K562 (cell line): ENCODE measurements at regions not wholly inside any gene's neighbourhood (a gene's known extent, or its start where the extent isn't known, plus 50 kb on each side); places are given as distances from the start of the nearest gene placed in this dataset.

Experiments
- ATAC-seq: fragments of 200-7000 bp; cut with Tn5 transposase; 3 replicates; pipeline ENCODE4 v1.9.1; 2020; ENCODE audit warnings: moderate library complexity
- BruUV-seq: library from RNA; stranded (reverse); fragments of 400-500 nt; replicated peaks from 2 replicates; lab custom pipeline; 2021; lab: Mats Ljungman, UMichigan
- CTCF ChIA-PET: fragments of 300-600 bp; formaldehyde crosslinking; extraction: SDS; loops from one replicate; lab custom pipeline; 2021; ENCODE audit warnings: low intra/inter-chr PET ratio; lab: Yijun Ruan, JAX
- POLR2A ChIA-PET: fragments of 300-600, 350-650 bp; sonication (Branson Sonifier 250); formaldehyde crosslinking; extraction: SDS; loops from one replicate; lab custom pipeline; 2021; ENCODE audit warnings: antibody characterized with exemption, inconsistent platforms; lab: Yijun Ruan, JAX
- DNase-seq, 4 experiments: peaks; one replicate each; pipeline versions ENCODE4 v3.0.0 to v3.0.0-alpha.2; 2011 to 2018; ENCODE audit warnings: low spot score in 3 of 4, mixed read lengths in 3 of 4; ENCODE audit errors: extremely low read depth in 1 of 4
- FAIRE-seq: peaks from 2 replicates; lab custom pipeline; 2011; peaks lifted over from hg19 to GRCh38; lab: Jason Lieb, UNC
- H2AFZ ChIP-seq: 2 replicates; pipeline ENCODE4 v1.6.0; 2011; ENCODE audit warnings: low read depth, low read length, control low read depth, inconsistent platforms
- H3K27ac ChIP-seq: fragments of 200-600 bp; 3 replicates; pipeline ENCODE4 v1.8.0; 2011; ENCODE audit warnings: low read depth, mild to moderate bottlenecking, control low read depth, inconsistent platforms, low read length, moderate library complexity, mixed read lengths; ENCODE audit errors: extremely low read depth
- H3K27me3 ChIP-seq, 2 experiments: fragments of 300-600 bp in 1 of 2; 2 replicates in 1 of 2; 3 replicates in 1 of 2; pipeline versions ENCODE4 v1.6.0 to v1.8.0; 2011; ENCODE audit warnings: inconsistent platforms in 2 of 2, low read length in 2 of 2, mild to moderate bottlenecking in 1 of 2, mixed read lengths in 1 of 2, moderate library complexity in 1 of 2; ENCODE audit not compliant: control insufficient read depth in 2 of 2, insufficient read depth in 2 of 2
- H3K36me3 ChIP-seq: fragments of 300-600 bp; 3 replicates; pipeline ENCODE4 v1.8.0; 2011; ENCODE audit warnings: mild to moderate bottlenecking, low read length, inconsistent platforms; ENCODE audit not compliant: control insufficient read depth, insufficient read depth
- H3K4me1 ChIP-seq, 2 experiments: fragments of 200-600 bp in 1 of 2; replicated peaks in 1 of 2; 2 replicates in 1 of 2; 3 replicates in 1 of 2; pipeline versions ENCODE4 v1.5.1 to v1.8.0; 2011; ENCODE audit warnings: inconsistent platforms in 2 of 2, low read length in 2 of 2, mild to moderate bottlenecking in 1 of 2, mixed read lengths in 1 of 2, moderate library complexity in 1 of 2; ENCODE audit not compliant: control insufficient read depth in 2 of 2, insufficient read depth in 2 of 2
- H3K4me2 ChIP-seq: 2 replicates; pipeline ENCODE4 v1.6.1; 2011; ENCODE audit warnings: low read length, control low read depth, inconsistent platforms, mixed read lengths; ENCODE audit not compliant: insufficient read depth
- H3K4me3 ChIP-seq: fragments of 200-600 bp; sonication (generic), shearing (Covaris generic); 2 replicates; pipeline ENCODE4 v1.5.1; 2016; ENCODE audit warnings: control low read depth, inconsistent platforms
- H3K79me2 ChIP-seq: fragments of 200-600 bp; 3 replicates; pipeline ENCODE4 v1.8.0; 2011; ENCODE audit warnings: low read length, inconsistent platforms; ENCODE audit not compliant: control insufficient read depth, insufficient read depth
- H3K9ac ChIP-seq, 2 experiments: 2 replicates each; pipeline versions ENCODE4 v1.6.0 to v1.6.1; 2011; ENCODE audit warnings: low read depth in 2 of 2, low read length in 2 of 2, control low read depth in 1 of 2, inconsistent platforms in 1 of 2, mild to moderate bottlenecking in 1 of 2, mixed read lengths in 1 of 2; ENCODE audit not compliant: insufficient read depth in 1 of 2
- H3K9me1 ChIP-seq: one replicate; pipeline ENCODE4 v1.6.0; 2011; ENCODE audit warnings: inconsistent platforms, mild to moderate bottlenecking, low read length, moderate library complexity; ENCODE audit not compliant: control insufficient read depth, insufficient read depth
- H3K9me3 ChIP-seq: replicated peaks from 2 replicates; pipeline ENCODE4 v1.5.1; 2011; ENCODE audit warnings: low read depth, low read length, inconsistent platforms; ENCODE audit not compliant: control insufficient read depth, insufficient read depth
- H4K20me1 ChIP-seq: replicated peaks from 2 replicates; pipeline ENCODE4 v1.6.1; 2011; ENCODE audit warnings: low read length, inconsistent platforms, mixed read lengths; ENCODE audit not compliant: control insufficient read depth, insufficient read depth
- DACH1 ChIP-seq: fragments of 450-650 bp; IDR thresholded peaks from 2 replicates; pipeline ENCODE4 v1.6.1; 2018; ENCODE audit not compliant: partially characterized antibody
- E2F4 ChIP-seq: sonication (generic); formaldehyde crosslinking; IDR thresholded peaks from 2 replicates; pipeline ENCODE4 v1.8.0; 2022; ENCODE audit warnings: mild to moderate bottlenecking, low read depth, missing genetic modification reagents
- EZH2 ChIP-seq: IDR thresholded peaks from 2 replicates; pipeline ENCODE4 v1.6.1; 2012; ENCODE audit warnings: low read depth, mild to moderate bottlenecking, inconsistent platforms, low read length, borderline replicate concordance
- ILF3 ChIP-seq: fragments of 450-650 bp; IDR thresholded peaks from 2 replicates; pipeline ENCODE4 v1.6.1; 2018; ENCODE audit warnings: antibody characterized with exemption, mild to moderate bottlenecking, moderate library complexity, borderline replicate concordance
- ILK ChIP-seq: fragments of 450-650 bp; IDR thresholded peaks from 2 replicates; pipeline ENCODE4 v1.6.1; 2016; ENCODE audit warnings: missing genetic modification characterization, low read depth, mild to moderate bottlenecking, missing compliant biosample characterization, moderate library complexity, borderline replicate concordance
- OTX1 ChIP-seq: fragments of 450-650 bp; formaldehyde crosslinking; IDR thresholded peaks from 2 replicates; pipeline ENCODE4 v1.4.0; 2022; ENCODE audit warnings: mild to moderate bottlenecking
- PHB ChIP-seq: fragments of 250-450 bp; sonication (Bioruptor Pico); IDR thresholded peaks from 2 replicates; pipeline ENCODE4 v1.5.0; 2021
- SMARCA4 ChIP-seq: fragments of 450-650 bp; IDR thresholded peaks from 2 replicates; pipeline ENCODE4 v1.6.1; 2016
- SMARCA5 ChIP-seq: fragments of 450-650 bp; IDR thresholded peaks from 2 replicates; pipeline ENCODE4 v1.6.1; 2016
- SP1 ChIP-seq: sonication (generic); formaldehyde crosslinking; IDR thresholded peaks from 2 replicates; pipeline ENCODE4 v1.8.1; 2022; ENCODE audit warnings: mild to moderate bottlenecking, missing genetic modification reagents
- SREBF1 ChIP-seq: fragments of 150-350 bp; IDR thresholded peaks from 2 replicates; pipeline ENCODE4 v1.6.1; 2014; ENCODE audit warnings: antibody characterized with exemption, low read depth, low read length, borderline replicate concordance
- SRSF9 ChIP-seq: fragments of 200-400 bp; formaldehyde crosslinking; IDR thresholded peaks from 2 replicates; pipeline ENCODE4 v1.6.1; 2017; ENCODE audit warnings: low read depth, low read length, borderline replicate concordance
- XRCC3 ChIP-seq: fragments of 450-650 bp; IDR thresholded peaks from 2 replicates; pipeline ENCODE4 v1.6.1; 2017; ENCODE audit warnings: mild to moderate bottlenecking, moderate library complexity
- ZBTB40 ChIP-seq, 2 experiments: fragments of 450-650 bp in 1 of 2; sonication (generic) in 1 of 2; formaldehyde crosslinking in 1 of 2; IDR thresholded peaks; 2 replicates each; pipeline versions ENCODE4 v1.7.1 to v1.9.0; 2016 to 2022; ENCODE audit warnings: inconsistent platforms in 1 of 2, mild to moderate bottlenecking in 1 of 2, missing genetic modification reagents in 1 of 2
- ZNF695 ChIP-seq: fragments of 450-650 bp; formaldehyde crosslinking; IDR thresholded peaks from 2 replicates; pipeline ENCODE4 v1.4.0; 2020; ENCODE audit warnings: mild to moderate bottlenecking, moderate library complexity
- WGBS: fragments of 100-300 bp; shearing (Covaris generic); methylation state at CpG from one replicate; pipeline ENCODE4 v1.1.6; 2016; ENCODE audit warnings: low coverage, mixed read lengths; ENCODE audit not compliant: insufficient coverage; ENCODE audit errors: missing lambda C conversion rate; 5-methylcytosine and 5-hydroxymethylcytosine counted together
- in situ Hi-C: fragments of 300-500 bp; cut with MboI; formaldehyde crosslinking; loops from 4 replicates; pipeline ENCODE4 v1.15.0; 2018; ENCODE audit warnings: inconsistent platforms, mixed read lengths
- intact Hi-C: fragments of 100-400 bp; cut with micrococcal nuclease; formaldehyde crosslinking; loops from 2 replicates; pipeline ENCODE4 v1.14.2; 2022

GRCh38 chr12:25896981-25897380 lies 61.5 kb upstream of the RASSF8 start:
- no peak for ATAC-seq
- no peak for DNase-seq
- in situ Hi-C loops (no loop called here), intact Hi-C loops (no loop called here)
- no peak overlapping the region for H3K9ac ChIP-seq
- ChIA-PET CTCF (no interaction called here), POLR2A (no interaction called here)
- H3K4me3 ChIP-seq: no peak overlapping the region
- 0% methylated on average over 2 of the region's 2 CpGs for WGBS
- H3K4me1 ChIP-seq: no peaks in the 10 kb centered on the region
- BruUV-seq: no TSS peak
- no peaks in the 10 kb centered on the region for H3K9me3 ChIP-seq
- H3K9me1 ChIP-seq: no peaks in the 10 kb centered on the region
- H3K27me3 ChIP-seq: no peaks in the 10 kb centered on the region
- H3K36me3 ChIP-seq: no peaks in the 10 kb centered on the region
- no peak overlapping the region for H2AFZ ChIP-seq
- FAIRE-seq: no peak
- no peak for TF ChIP-seq SP1 (CRISPR knock-in tag)
- TF ChIP-seq SREBF1: no peak
- no peak for TF ChIP-seq XRCC3
- TF ChIP-seq DACH1: no peak
- TF ChIP-seq ILF3: no peak
- no peak for TF ChIP-seq OTX1 (CRISPR knock-in tag)
- no peak for TF ChIP-seq EZH2
- no peak for TF ChIP-seq SMARCA4
- no peak for TF ChIP-seq E2F4 (CRISPR knock-in tag)
- no peak for TF ChIP-seq PHB
- no peak for TF ChIP-seq SMARCA5
- no peak for TF ChIP-seq SRSF9
- no peak for TF ChIP-seq ILK (tag)
- TF ChIP-seq ZNF695 (CRISPR knock-in tag): no peak
- no peak for TF ChIP-seq ZBTB40 (IDR thresholded peaks at IDR 0.05)
- no peak for TF ChIP-seq ZBTB40 (CRISPR knock-in tag; IDR thresholded peaks at IDR 0.05)
- H3K79me2 ChIP-seq: no peaks in the 10 kb centered on the region
- no peak overlapping the region for H3K4me2 ChIP-seq
- H4K20me1 ChIP-seq: no peaks in the 10 kb centered on the region
- no peak overlapping the region for H3K27ac ChIP-seq
